ENCODE measurements at regions not wholly inside any gene's neighbourhood (a gene's known extent, or its start where the extent isn't known, plus 50 kb on each side); places are given as distances from the start of the nearest gene placed in this dataset.

DNA sequence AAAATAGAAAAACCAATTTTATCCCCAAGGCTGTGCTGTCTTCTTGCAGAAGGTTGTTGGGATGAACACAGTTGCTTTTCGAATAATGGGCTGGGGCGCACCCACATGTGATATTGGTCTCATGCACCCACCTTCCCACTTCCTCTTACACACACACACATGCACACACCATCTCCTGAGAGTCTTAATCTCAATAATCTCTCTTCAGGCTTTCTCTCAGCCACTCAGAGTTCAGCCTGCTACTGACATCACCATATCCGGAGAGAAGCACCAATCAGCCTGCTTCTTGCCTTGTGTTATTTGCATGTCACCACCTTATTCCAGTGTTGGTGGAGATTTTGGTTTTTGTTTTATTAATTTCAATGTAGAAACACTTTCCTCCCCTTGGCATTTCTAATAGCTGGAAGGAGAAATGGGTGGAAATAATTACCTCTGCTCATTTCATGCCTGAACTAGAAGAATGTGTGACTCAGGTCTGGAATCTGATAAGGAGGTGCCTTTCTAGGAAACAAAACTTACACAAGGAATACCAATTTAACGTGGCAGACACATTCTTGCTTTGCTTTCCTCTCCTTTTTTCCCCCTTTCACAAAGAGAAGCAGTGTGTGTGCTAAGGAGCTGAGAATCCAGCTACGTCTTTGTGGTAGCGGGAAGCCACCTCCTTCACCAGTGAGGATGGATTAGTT, 400.2 kb downstream of the MID1IP1 start:
- TF ChIP-seq, protein P1, sequence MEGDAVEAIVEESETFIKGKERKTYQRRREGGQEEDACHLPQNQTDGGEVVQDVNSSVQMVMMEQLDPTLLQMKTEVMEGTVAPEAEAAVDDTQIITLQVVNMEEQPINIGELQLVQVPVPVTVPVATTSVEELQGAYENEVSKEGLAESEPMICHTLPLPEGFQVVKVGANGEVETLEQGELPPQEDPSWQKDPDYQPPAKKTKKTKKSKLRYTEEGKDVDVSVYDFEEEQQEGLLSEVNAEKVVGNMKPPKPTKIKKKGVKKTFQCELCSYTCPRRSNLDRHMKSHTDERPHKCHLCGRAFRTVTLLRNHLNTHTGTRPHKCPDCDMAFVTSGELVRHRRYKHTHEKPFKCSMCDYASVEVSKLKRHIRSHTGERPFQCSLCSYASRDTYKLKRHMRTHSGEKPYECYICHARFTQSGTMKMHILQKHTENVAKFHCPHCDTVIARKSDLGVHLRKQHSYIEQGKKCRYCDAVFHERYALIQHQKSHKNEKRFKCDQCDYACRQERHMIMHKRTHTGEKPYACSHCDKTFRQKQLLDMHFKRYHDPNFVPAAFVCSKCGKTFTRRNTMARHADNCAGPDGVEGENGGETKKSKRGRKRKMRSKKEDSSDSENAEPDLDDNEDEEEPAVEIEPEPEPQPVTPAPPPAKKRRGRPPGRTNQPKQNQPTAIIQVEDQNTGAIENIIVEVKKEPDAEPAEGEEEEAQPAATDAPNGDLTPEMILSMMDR (IDR thresholded peaks at IDR 0.05 in 2 of 3, conservative IDR thresholded peaks at IDR 0.05 in 1 of 3; ENCODE audit: borderline replicate concordance in 1 of 3, insufficient read depth in 1 of 3, low read depth in 2 of 3, low read length in 2 of 3), result no peak
- TF ChIP-seq POLR2AphosphoS5 (IDR thresholded peaks at IDR 0.05; ENCODE audit: low read depth, low read length), result no peak
- no peak for TF ChIP-seq ZNF274 (IDR thresholded peaks at IDR 0.05; ENCODE audit: low read depth, low read length)
- no peak for TF ChIP-seq POLR2A (IDR thresholded peaks at IDR 0.05; ENCODE audit: borderline replicate concordance, extremely low read depth, insufficient read depth, insufficient read length)
- no peak for TF ChIP-seq CEBPB (IDR thresholded peaks at IDR 0.05; ENCODE audit: low read depth)
- no peak for TF ChIP-seq EZH2 (IDR thresholded peaks at IDR 0.05)
- TF ChIP-seq RAD21 (IDR thresholded peaks at IDR 0.05; ENCODE audit: low read depth), result no peak

All from HCT116 (cell line).